ENCODE measurements at regions not wholly inside any gene's neighbourhood (a gene's known extent, or its start where the extent isn't known, plus 50 kb on each side); places are given as distances from the start of the nearest gene placed in this dataset.

GRCh38 chr5:56366986-56367385 is 133.9 kb upstream of the ANKRD55 start:
- no peak for ATAC-seq

- no peak for ATAC-seq
Measured at GRCh38 chr5:56361398-56361797, 128.3 kb upstream of the ANKRD55 start.

- no peak for ATAC-seq
Measured at GRCh38 chr5:56360816-56361215, 127.7 kb upstream of the ANKRD55 start.

- ATAC-seq: no peak
Measured at GRCh38 chr5:56359809-56360685, 126.9 kb upstream of the ANKRD55 start.

GRCh38 chr5:56358703-56359681 is 125.9 kb upstream of the ANKRD55 start:
- no peak for ATAC-seq

GRCh38 chr5:56358046-56358445 is 124.9 kb upstream of the ANKRD55 start:
- no peak for ATAC-seq

GRCh38 chr5:56357426-56357825 is 124.3 kb upstream of the ANKRD55 start:
- ATAC-seq: no peak

- no peak for ATAC-seq
Measured at GRCh38 chr5:56356836-56357160, 123.7 kb upstream of the ANKRD55 start.

- ATAC-seq: no peak
Measured at GRCh38 chr5:56356121-56356835, 123.1 kb upstream of the ANKRD55 start.

GRCh38 chr5:56354836-56355235 is 121.7 kb upstream of the ANKRD55 start:
- ATAC-seq: no peak

- no peak for ATAC-seq
Measured at GRCh38 chr5:56352808-56353590, 119.9 kb upstream of the ANKRD55 start.

GRCh38 chr5:56350597-56351170 is 117.6 kb upstream of the ANKRD55 start:
- ATAC-seq: peak; percentile 67

- ATAC-seq: no peak
Measured at GRCh38 chr5:56350011-56350596, 117.0 kb upstream of the ANKRD55 start.

GRCh38 chr5:56349461-56349860 is 116.3 kb upstream of the ANKRD55 start:
- no peak for ATAC-seq

- ATAC-seq: peak; percentile 74
Measured at GRCh38 chr5:56346741-56347535, 113.8 kb upstream of the ANKRD55 start.

- ATAC-seq: no peak
Measured at GRCh38 chr5:56346044-56346710, 113.0 kb upstream of the ANKRD55 start.

GRCh38 chr5:56345352-56345751 is 112.2 kb upstream of the ANKRD55 start:
- ATAC-seq: no peak

GRCh38 chr5:56344594-56344993 is 111.5 kb upstream of the ANKRD55 start:
- ATAC-seq: no peak

GRCh38 chr5:56343988-56344387 is 110.9 kb upstream of the ANKRD55 start:
- ATAC-seq: no peak

- no peak for ATAC-seq
Measured at GRCh38 chr5:56342616-56343015, 109.5 kb upstream of the ANKRD55 start.

All from esophagus mucosa (tissue), 1 donor.